Stomach (tissue), 4 donors: ENCODE measurements at regions not wholly inside any gene's neighbourhood (a gene's known extent, or its start where the extent isn't known, plus 50 kb on each side); places are given as distances from the start of the nearest gene placed in this dataset.

Source experiments
- EP300 ChIP-seq: sonication (generic); formaldehyde crosslinking; IDR thresholded peaks from one replicate; pipeline ENCODE4 v1.6.1; 2017; ENCODE audit warnings: antibody characterized with exemption
- POLR2A ChIP-seq, 4 donors: fragments of 450-650 bp; IDR thresholded peaks; one replicate each; pipeline ENCODE4 v1.6.1; 2016; ENCODE audit warnings: antibody characterized with exemption in 4 of 4, control low read depth in 2 of 4, mild to moderate bottlenecking in 1 of 4, moderate library complexity in 1 of 4
- POLR2AphosphoS5 ChIP-seq, 3 donors: sonication (generic); formaldehyde crosslinking; IDR thresholded peaks; one replicate each; pipeline ENCODE4 v1.6.1; 2016; ENCODE audit warnings: antibody characterized with exemption in 3 of 3
- TF ChIP-seq, protein P1 (sequence below), 7 experiments: fragments of 450-650 bp in 4 of 7; fragments of 200-600 bp in 3 of 7; sonication (generic) in 3 of 7; IDR thresholded peaks; one replicate each; pipeline ENCODE4 v1.5.1; 2016 to 2019; ENCODE audit warnings: antibody characterized with exemption in 7 of 7, control low read depth in 2 of 7, mild to moderate bottlenecking in 1 of 7

DNA sequence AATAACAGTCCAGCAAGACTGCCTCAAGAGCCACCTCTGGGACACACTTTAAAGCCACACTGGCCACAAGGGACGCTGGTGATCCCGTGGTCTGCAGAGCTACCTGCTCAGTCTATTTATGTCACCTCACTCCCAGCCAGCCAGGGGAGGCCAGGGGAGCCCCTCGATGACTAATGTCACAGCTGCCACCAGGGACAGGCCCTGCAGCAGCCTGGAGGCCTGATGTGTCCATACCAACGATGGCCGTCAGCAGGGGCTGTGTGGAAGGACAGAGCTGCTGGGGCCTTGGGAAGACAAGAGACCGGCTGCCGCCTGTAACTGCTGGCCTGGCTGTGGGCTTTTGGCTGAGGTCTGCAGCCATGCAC lies 71.0 kb downstream of the SIK1 start:
- TF ChIP-seq, protein P1, sequence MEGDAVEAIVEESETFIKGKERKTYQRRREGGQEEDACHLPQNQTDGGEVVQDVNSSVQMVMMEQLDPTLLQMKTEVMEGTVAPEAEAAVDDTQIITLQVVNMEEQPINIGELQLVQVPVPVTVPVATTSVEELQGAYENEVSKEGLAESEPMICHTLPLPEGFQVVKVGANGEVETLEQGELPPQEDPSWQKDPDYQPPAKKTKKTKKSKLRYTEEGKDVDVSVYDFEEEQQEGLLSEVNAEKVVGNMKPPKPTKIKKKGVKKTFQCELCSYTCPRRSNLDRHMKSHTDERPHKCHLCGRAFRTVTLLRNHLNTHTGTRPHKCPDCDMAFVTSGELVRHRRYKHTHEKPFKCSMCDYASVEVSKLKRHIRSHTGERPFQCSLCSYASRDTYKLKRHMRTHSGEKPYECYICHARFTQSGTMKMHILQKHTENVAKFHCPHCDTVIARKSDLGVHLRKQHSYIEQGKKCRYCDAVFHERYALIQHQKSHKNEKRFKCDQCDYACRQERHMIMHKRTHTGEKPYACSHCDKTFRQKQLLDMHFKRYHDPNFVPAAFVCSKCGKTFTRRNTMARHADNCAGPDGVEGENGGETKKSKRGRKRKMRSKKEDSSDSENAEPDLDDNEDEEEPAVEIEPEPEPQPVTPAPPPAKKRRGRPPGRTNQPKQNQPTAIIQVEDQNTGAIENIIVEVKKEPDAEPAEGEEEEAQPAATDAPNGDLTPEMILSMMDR (IDR thresholded peaks at IDR 0.05) = no peak
- TF ChIP-seq POLR2AphosphoS5 (IDR thresholded peaks at IDR 0.05) (no peak), POLR2A (IDR thresholded peaks at IDR 0.05) (no peak), EP300 (no peak)
